ENCODE measurements at regions not wholly inside any gene's neighbourhood (a gene's known extent, or its start where the extent isn't known, plus 50 kb on each side); places are given as distances from the start of the nearest gene placed in this dataset.

DNA sequence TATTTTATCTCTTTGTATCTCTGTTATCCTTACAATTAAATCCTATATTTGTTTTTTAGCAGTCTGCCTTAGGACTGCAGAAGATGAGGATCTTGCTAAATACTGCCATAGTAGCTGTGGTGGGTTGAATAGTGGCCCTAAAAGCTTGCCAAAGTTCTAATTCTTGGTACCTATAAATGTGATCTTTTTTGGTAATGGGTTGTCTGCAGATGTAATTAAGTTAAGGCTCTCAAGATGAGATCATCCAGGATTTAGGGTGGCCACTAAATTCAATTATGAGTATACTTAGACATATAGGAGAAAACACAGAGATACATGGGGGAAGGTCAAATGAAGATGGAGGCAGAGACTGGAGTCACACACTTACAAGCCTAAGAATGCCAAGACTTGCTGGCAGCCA is 1753.7 kb downstream of the RPA4 start:
- Histone ChIP-seq H3K4me2 (ENCODE audit: low read length) (no peak overlapping the region), H3K79me2 (ENCODE audit: insufficient read depth, low read length) (no peaks in the 10 kb centered on the region), H3K27me3 (ENCODE audit: insufficient read depth, low read length) (no peaks in the 10 kb centered on the region), H3K9me3 (ENCODE audit: low read length) (no peaks in the 10 kb centered on the region), H3K9ac (ENCODE audit: low read length) (no peak overlapping the region), H3K9me2 (ENCODE audit: low read depth, low read length) (no peaks in the 10 kb centered on the region), H3F3A (ENCODE audit: insufficient read depth, low read length) (no peaks in the 10 kb centered on the region), H4K20me1 (ENCODE audit: insufficient read depth, low read length) (no peaks in the 10 kb centered on the region), H2AFZ (ENCODE audit: low read length) (no peak overlapping the region), H3K4me1 (ENCODE audit: insufficient read depth, low read length, severe bottlenecking) (no peaks in the 10 kb centered on the region), H3K36me3 (ENCODE audit: insufficient read depth, low read length) (no peaks in the 10 kb centered on the region), H3K27ac (ENCODE audit: low read depth, low read length, poor library complexity, severe bottlenecking) (no peak overlapping the region), H3K4me3 (ENCODE audit: low read depth, low read length, poor library complexity, severe bottlenecking) (no peak overlapping the region)
- no peak for TF ChIP-seq EZH2 (IDR thresholded peaks at IDR 0.05; ENCODE audit: borderline replicate concordance, low read length)
- TF ChIP-seq, protein P1, sequence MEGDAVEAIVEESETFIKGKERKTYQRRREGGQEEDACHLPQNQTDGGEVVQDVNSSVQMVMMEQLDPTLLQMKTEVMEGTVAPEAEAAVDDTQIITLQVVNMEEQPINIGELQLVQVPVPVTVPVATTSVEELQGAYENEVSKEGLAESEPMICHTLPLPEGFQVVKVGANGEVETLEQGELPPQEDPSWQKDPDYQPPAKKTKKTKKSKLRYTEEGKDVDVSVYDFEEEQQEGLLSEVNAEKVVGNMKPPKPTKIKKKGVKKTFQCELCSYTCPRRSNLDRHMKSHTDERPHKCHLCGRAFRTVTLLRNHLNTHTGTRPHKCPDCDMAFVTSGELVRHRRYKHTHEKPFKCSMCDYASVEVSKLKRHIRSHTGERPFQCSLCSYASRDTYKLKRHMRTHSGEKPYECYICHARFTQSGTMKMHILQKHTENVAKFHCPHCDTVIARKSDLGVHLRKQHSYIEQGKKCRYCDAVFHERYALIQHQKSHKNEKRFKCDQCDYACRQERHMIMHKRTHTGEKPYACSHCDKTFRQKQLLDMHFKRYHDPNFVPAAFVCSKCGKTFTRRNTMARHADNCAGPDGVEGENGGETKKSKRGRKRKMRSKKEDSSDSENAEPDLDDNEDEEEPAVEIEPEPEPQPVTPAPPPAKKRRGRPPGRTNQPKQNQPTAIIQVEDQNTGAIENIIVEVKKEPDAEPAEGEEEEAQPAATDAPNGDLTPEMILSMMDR (IDR thresholded peaks at IDR 0.05; ENCODE audit: low read length), result no peak

DNA sequence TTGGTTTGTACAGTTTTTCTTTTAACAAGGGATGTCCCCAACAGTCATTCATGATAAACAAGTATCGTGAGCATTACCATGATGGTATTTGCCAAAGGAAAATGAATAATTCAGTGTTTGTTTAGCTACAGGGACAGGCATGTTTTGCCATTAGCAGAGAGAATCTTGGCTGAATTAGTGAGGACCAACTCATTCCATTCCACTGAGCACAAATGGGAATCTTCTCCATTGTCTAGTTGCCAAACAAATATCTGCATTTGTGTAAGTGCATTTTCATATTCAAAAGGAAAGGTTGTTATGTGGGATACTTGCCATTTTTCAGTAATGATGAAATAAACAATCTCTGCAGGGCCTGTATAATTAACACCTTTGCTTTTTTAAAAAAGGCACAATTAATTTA is 1762.6 kb downstream of the RPA4 start:
- no peak overlapping the region for H3K4me2 ChIP-seq (ENCODE audit: low read length)
- TF ChIP-seq, protein P1 (IDR thresholded peaks at IDR 0.05; ENCODE audit: low read length), result no peak
- TF ChIP-seq EZH2 (IDR thresholded peaks at IDR 0.05; ENCODE audit: borderline replicate concordance, low read length), result no peak

DNA sequence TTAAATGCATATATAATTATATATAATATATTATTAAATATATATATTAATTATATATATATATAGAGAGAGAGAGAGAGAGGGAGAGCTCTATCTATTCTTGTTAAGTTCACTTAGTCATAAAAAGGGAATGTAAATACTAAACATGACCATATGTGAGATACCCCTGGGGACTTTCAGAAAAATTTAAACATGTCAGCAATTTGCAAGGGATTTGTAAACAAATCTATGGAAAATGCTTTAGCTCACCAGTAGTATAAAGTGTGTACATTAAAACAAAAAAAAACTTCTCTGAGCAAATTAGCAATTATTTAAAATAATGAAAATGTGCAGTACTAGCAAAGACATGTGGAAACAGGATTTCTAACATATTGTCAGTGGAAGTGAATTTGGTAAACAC is 1755.5 kb downstream of the PCDH19 start:
- Histone ChIP-seq H3K4me1 (ENCODE audit: insufficient read depth, low read length, severe bottlenecking) (no peaks in the 10 kb centered on the region), H3K79me2 (ENCODE audit: insufficient read depth, low read length) (no peaks in the 10 kb centered on the region), H3K27ac (ENCODE audit: low read depth, low read length, poor library complexity, severe bottlenecking) (no peak overlapping the region), H4K20me1 (ENCODE audit: insufficient read depth, low read length) (no peaks in the 10 kb centered on the region), H3K9me3 (ENCODE audit: low read length) (no peaks in the 10 kb centered on the region), H3K9ac (ENCODE audit: low read length) (no peak overlapping the region), H3K9me2 (ENCODE audit: low read depth, low read length) (no peaks in the 10 kb centered on the region), H3K4me2 (ENCODE audit: low read length) (no peak overlapping the region), H3K36me3 (ENCODE audit: insufficient read depth, low read length) (no peaks in the 10 kb centered on the region), H3F3A (ENCODE audit: insufficient read depth, low read length) (no peaks in the 10 kb centered on the region), H3K27me3 (ENCODE audit: insufficient read depth, low read length) (no peaks in the 10 kb centered on the region), H2AFZ (ENCODE audit: low read length) (no peak overlapping the region), H3K4me3 (ENCODE audit: low read depth, low read length, poor library complexity, severe bottlenecking) (no peak overlapping the region)
- no peak for TF ChIP-seq EZH2 (IDR thresholded peaks at IDR 0.05; ENCODE audit: borderline replicate concordance, low read length)
- TF ChIP-seq, protein P1 (IDR thresholded peaks at IDR 0.05; ENCODE audit: low read length), result no peak

More for the DNA sequence above, 1762.6 kb downstream of the RPA4 start:
- H3K9ac ChIP-seq (ENCODE audit: low read length), result no peak overlapping the region
- no peaks in the 10 kb centered on the region for H4K20me1 ChIP-seq (ENCODE audit: insufficient read depth, low read length)
- H3K27ac ChIP-seq (ENCODE audit: low read depth, low read length, poor library complexity, severe bottlenecking), result no peak overlapping the region
- H3K4me1 ChIP-seq (ENCODE audit: insufficient read depth, low read length, severe bottlenecking), result no peaks in the 10 kb centered on the region
- no peak overlapping the region for H3K4me3 ChIP-seq (ENCODE audit: low read depth, low read length, poor library complexity, severe bottlenecking)
- no peaks in the 10 kb centered on the region for H3K79me2 ChIP-seq (ENCODE audit: insufficient read depth, low read length)
- H3K36me3 ChIP-seq (ENCODE audit: insufficient read depth, low read length), result no peaks in the 10 kb centered on the region
- no peaks in the 10 kb centered on the region for H3K27me3 ChIP-seq (ENCODE audit: insufficient read depth, low read length)
- no peaks in the 10 kb centered on the region for H3K9me2 ChIP-seq (ENCODE audit: low read depth, low read length)
- H2AFZ ChIP-seq (ENCODE audit: low read length), result no peak overlapping the region
- H3F3A ChIP-seq (ENCODE audit: insufficient read depth, low read length), result no peaks in the 10 kb centered on the region
- no peaks in the 10 kb centered on the region for H3K9me3 ChIP-seq (ENCODE audit: low read length)
